NCI-H82 treated with DMSO at 0.1 percent for 48 hours (cell line): ENCODE measurements at regions not wholly inside any gene's neighbourhood (a gene's known extent, or its start where the extent isn't known, plus 50 kb on each side); places are given as distances from the start of the nearest gene placed in this dataset.

ENCODE experiments used
- DNase-seq: peaks from one replicate; lab custom pipeline; 2025; ENCODE audit not compliant: unreplicated experiment; lab: John Stamatoyannopoulos, UW

DNA sequence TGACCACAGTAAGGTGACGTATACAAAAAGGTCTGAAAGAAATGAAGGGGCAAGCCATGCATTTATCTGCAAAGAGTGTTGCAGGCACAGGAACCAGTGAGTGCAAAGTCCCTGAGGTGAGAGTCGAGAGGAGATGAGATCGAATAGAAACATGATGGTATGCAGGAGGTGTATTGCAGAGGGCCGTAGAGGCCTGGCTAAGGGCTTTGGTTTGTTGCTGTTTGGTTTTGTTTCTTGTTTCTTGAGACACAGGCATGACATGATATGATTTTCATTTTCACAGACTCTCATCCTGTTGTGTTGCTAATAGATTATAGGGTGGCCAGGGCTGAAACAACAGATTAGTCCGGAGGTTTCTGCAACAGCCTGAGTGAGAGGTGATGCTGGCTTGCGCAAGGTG lies 80.4 kb downstream of the HSPH1 start:
- no peak for DNase-seq

DNA sequence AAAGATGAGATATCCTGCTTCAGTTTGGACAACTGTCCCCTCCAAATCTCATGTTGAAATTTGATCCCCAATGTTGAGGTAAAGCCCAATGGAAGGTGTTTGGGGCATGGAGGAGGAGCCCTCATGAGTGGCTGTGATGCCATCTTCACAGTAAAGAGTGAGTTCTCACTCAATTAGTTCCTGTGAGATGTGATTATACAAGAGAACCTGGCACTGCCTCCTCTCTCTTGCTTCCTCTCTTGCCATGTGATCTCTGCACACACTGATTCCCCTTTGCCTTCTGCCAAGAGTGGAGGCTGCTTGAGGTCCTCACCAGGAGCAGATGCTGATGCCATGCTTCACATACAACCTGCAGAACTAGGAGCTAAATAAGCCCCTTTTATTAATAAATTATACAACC lies 86.9 kb downstream of the HSPH1 start:
- DNase-seq = no peak

DNA sequence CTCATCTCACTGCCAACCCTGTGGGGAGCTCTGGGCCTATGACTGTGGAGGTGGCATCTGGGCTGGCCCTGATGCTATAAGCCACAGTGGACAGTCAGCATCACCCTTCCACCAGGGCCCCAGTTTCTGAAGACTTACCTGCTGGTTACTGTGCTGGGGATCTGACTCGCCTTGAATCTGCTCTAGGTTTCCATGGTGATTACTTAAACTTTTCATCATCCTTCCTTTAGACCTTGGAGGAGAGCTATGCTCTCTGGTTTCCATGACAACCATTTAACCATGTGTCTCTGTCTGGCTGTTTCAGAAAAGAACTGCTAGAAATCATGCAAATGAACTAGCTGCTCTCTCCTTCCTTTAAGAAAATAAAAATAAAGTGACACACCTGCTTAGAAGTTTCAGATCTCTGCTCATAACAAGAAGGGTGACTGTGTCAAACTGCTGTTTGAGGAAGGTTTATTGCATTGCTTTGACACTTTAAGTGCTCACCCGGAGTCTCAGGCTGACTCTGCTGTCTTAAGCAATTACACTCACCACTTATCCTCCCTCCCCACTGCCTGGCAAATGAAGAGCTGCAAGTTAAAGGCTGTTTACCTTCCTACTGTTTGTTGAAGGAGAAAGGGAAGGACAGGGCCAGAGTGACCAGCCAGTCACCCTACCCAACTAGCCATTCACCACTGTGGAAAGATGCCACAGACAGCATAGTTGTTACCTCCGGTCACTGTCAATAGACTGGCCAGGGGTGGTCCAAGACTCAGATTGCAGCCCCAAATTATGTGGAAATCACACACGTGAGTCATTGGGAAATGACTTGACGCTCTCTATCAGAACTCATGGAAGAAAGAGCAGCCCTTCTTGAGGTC lies 87.6 kb downstream of the HSPH1 start:
- DNase-seq = no peak

DNA sequence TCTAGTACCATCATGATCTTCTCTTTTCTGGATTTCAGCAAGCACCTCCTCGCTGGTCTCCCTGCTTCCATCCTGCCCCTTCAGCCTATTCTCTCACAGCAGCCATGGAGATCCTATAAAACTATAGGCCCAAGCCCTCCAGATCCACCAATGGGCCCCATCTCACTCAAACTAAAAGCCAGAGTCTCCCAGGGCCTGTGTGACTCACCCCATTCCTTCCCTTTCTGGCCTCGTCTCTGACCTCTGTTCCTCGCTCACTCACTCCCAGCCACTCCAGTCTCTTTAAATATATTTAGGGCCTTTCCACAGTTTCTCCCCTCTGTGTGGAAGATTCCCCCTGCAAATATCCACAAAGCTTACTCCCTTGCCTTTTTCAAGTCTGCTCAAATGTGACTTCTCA lies 89.7 kb downstream of the HSPH1 start:
- DNase-seq = no peak

DNA sequence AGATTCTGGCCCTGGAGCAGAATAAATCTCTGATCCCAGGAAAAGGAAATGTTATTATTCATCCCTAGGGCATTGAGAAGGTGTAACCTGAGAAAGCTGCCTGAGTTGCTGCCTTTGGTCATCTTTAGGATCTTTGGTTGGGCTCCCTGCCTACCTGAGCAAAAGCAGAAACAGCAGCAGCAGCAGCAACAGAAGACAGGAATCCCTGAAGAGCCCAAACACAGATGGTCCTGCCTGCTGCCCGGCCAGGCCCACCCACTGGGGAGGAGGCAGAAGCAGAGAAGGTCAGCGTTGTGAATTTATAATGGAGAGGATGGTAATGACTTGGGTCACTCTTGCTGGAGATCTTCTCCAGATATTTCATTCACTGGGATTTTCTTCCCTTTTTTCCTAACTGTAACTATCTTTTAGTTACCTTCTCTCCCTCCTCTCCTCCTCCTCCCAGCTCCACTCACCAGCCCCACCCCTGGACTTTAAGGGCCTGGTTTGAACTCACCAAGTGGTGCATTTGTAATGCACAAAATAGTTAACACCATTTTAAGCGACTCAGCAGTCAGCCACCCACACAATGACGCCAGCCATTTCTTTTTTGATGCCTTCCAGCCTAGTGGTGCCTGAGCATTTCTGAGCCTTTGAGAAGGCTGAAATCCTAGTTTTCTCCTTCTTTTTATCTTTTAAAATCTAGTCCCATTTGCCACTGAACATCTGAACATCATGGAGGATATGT lies 91.7 kb downstream of the HSPH1 start:
- no peak for DNase-seq

DNA sequence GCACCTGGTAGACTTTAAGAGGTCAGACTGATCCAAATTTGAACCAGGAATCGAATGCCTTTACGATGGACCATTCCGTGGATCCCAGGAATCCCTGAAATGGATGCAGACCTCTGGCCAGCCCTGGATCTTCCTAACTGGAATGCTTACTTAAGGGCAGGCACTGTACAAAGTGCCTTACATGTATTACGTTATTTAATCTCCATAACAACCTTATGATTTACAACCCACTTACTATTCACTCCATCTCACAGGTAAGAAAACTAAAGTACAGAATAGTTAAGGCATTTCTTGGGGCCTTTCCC lies 93.6 kb downstream of the HSPH1 start:
- DNase-seq = no peak

DNA sequence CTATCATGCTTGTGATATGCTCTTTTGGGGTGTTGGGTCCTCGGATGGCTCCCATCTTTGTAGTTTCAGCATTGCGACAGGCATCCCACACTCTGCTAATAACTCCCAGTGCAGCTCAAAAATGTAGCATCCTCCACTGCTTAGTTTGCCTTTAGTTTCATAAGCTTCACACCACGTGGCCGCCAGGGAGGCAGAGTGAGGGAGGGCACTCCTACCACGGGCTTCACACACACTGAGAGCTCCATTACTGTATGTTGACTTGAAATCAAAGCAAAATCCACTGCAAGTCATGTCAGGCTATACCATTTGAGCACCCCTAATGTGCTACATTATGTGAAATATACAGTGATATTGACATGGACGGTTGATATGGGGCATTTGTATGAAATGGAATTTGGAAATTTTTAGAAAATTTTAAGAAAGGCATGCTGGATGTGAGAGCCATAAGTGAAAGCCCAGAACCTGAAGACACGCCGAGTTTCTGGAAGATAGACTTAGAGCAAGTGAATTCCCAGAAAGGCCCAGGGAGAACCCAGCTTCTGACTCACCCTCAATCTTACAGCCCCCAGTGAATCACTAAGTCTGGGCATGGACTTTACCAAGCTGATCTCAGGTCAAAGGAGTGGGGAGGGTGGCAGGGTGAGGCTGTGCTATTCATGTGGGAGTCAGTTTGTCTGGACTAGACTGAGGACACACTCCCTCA lies 94.1 kb downstream of the HSPH1 start:
- no peak for DNase-seq

DNA sequence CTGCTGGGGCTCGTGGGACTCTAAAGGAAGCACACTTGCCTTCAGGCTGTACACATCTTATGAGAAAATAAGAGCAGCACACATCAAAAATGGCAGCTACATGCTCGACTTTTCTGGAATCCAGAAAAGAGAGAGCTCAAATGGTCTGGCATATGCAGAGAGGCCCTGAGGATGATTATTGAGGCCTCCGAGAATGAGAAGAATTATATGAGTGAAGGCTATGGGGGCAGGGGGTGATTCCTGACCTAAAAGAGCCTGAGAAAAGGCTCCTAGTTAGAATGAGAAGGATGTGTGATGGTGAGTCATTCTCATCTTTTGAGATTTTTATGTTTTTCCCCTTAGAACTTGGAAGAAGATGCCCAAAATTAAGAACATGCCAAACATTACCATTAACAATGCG lies 97.1 kb downstream of the HSPH1 start:
- DNase-seq = no peak

DNA sequence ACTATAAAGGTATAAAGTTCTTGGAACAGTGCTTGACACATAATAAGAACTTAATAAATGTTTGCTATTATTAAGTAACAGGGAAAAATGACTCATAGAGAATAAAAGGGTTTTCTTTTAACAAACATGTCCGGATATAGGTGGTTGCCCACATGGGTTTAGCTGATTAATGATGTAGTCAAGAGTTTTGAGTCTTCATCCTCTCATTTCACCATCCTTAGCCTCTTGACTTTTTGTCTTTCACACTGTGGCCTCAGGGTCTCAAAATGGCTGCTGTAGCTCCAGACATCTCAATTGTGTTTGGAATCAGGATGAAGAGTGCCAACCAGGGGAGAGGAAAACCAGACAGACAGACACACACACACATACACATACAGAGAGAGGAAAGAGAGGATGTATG lies 97.9 kb downstream of the HSPH1 start:
- DNase-seq = no peak

DNA sequence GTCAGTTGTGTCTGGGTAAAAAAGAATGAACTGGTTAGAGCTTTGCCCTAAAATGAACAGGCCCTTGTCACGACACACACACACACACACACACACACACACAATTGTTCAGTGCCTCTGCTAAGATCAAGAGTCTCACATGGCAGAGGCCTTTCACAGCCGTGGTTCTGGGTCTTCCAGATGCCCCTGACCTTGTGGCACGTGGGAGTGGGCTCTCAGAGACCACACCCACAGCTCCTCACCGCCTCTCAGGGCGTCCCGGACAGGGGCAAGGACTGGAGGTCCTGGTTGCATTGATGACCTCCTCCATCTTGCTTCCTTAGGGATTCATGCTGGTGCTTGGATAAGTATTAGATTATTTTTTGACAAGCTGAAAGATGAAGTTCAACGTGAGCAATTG lies 101.0 kb downstream of the HSPH1 start:
- no peak for DNase-seq

DNA sequence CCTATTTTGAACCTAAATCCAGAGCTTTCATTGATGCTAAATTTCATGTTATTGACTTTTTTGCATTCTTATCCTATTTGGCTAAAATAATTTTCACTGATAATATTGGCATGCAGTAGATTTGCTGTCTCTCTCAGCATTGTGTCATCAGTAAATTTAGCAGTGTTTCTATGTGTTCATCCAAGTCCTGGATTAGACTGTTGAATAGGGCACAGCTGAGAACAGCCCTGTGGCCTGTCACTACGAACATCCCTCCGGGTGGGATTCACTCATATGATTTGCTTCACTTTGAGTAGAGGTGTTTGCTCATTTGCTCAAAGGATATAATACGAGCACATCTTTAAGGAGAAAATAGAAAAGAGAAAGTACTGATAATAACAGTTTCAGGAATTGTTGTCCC lies 101.5 kb downstream of the HSPH1 start:
- no peak for DNase-seq

DNA sequence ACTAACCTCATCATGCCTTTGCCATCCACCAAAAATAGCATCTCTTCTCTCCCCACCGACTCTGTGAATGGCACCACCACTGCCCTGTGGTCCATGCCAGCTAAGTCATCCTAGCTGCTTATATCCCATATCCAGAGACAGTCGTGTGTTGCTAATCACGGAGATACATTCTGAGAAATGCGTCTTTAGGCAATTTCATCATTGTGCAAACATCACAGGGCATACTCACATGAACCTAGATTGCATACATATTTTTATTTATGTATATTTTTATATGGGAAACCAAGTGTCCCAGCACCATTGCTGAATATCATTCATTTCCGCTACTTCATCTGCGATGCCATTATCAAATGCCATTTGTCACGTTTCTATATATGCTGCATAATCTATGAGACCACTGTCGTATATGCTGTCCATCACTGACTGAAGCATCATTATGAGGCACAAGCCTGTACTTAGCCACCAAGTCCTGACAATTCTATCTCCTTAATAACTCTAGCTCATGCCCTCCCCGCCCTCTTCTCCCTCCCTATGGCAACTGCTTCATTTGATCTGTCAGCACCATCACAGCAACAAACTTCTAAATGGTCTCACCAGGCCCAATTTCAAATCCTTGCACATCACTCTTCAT lies 104.2 kb downstream of the HSPH1 start:
- DNase-seq = no peak

DNA sequence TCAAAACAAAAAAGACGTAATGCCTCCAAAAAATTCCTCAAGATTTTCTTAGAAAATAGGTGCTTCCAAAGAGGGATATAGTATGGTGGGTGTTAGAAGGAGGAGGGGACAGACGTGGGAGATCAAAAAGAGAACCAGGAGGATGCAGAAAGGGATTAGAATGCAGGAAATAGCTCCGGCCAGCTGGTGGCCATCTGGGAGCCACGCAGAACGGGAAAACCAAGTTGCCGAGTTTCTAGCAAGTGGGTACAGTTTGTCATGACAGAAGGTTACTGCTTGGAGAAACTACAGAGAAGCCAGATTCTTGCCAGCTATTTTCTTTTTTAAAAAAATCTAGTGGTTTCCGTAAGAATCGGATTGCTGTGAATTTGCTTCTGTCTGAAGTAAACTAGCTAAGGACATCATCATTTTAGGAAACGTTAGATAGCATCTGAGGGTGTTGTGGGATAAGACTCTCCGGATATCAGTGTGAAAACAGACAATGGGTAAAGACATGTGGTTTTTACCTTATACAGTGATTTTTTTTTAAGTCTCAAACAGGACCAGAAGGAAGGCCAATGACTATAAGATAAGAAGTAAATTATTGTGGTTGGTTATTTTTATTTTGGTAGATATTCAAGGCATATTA lies 104.9 kb downstream of the HSPH1 start:
- DNase-seq = peak; percentile 78

DNA sequence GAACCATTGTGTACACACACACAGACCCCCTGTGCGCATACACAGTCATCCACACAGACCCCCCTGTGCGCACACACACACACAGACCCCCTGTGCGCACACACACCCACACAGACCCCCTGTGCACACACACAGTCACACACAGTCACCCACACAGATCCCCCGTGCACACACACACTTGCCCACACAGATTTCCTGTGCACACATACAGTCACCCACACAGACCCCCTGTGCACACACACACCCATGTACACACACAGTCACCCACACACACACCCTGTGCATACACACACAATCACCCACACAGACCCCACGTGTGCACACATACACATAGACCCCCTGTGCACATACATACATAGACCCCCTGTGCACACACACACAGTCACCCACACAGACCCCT lies 106.1 kb downstream of the HSPH1 start:
- no peak for DNase-seq

DNA sequence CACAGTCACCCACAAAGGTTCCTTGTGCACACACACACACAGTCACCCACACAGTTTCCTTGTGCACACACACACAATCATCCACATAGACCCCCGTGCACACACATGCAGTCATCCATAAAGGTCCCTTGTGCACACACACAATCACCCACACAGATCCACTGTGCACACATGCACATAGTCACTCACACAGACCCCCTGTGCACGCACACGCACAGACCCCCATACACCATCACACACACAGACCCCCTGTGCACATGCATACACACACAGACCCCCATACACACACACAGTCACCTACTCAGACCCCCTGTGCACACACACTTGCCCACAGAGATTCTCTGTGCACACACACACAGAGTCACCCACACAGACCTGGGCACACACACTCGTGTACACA lies 107.1 kb downstream of the HSPH1 start:
- no peak for DNase-seq

DNA sequence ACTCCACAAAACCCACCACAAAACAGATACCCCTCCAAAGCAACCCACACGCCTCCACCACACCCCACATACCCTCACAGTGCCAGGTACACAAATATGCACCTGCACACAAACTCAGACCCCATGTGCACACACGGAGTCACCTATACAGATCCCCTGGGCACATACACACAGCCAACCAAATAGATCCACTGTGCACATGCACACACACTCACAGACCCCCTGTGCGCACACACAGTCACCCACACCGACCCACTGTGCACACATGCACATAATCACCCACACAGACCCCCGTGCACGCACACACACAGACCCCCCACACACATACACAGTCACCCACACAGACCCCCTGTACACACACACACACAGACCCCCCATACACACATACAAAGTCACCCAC lies 107.8 kb downstream of the HSPH1 start:
- no peak for DNase-seq

DNA sequence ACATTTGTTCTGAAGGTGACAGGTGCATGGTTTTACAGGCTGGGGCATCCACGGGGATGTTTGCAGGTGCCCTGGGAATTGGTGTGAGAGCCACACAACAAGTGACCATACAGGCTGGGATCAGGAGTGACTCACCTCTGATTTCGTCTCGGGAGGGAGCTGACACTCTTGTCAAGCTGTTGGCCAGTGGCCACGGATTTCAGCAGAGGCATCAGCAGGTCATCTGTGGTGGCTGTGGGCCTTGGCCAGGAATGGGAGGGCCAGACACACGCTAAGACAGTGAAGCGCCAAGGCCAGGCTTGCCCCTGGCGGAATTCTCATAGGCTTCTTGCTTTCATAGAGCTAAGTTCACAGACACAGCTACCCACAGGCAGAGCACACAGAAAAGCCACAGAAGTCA lies 108.6 kb downstream of the HSPH1 start:
- no peak for DNase-seq

DNA sequence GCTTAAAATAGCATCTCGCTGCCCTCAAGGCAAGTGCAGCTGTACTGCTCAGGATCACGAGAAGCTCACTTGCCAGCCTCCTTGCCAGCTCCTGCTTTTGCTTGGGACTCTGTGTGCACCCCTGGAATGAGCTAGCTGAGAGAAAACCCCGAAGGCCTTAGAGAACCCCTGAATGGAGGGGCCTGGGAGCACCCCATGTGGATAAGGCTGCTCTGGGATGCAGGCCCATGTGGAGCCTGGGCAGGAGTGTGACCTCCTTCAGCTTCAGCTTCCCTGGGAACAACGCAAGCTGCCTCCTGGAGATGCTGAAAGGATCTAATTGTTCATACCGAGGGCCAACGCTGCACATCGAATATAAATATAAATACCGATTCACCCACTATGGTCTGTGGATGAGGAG lies 109.2 kb downstream of the HSPH1 start:
- no peak for DNase-seq

DNA sequence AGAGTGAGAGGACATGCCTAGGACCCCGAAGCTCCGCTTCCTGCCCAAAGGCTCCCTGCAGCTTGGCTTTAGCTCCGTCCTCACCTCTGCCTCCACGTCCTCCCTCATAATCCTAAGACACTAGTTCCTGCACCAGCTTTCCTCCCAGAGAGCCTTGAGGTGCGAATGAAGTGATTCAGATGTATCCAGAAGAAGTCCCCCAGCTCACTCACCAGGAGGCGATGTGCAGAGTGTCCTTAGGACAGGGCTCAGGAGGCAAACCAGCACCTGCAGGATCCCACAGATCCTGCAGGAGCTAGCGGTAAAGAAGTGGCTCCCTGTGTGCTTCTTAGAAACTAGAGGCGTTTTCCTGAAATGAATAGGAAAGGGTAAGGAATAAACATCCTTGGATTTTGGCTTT lies 109.7 kb downstream of the HSPH1 start:
- no peak for DNase-seq

DNA sequence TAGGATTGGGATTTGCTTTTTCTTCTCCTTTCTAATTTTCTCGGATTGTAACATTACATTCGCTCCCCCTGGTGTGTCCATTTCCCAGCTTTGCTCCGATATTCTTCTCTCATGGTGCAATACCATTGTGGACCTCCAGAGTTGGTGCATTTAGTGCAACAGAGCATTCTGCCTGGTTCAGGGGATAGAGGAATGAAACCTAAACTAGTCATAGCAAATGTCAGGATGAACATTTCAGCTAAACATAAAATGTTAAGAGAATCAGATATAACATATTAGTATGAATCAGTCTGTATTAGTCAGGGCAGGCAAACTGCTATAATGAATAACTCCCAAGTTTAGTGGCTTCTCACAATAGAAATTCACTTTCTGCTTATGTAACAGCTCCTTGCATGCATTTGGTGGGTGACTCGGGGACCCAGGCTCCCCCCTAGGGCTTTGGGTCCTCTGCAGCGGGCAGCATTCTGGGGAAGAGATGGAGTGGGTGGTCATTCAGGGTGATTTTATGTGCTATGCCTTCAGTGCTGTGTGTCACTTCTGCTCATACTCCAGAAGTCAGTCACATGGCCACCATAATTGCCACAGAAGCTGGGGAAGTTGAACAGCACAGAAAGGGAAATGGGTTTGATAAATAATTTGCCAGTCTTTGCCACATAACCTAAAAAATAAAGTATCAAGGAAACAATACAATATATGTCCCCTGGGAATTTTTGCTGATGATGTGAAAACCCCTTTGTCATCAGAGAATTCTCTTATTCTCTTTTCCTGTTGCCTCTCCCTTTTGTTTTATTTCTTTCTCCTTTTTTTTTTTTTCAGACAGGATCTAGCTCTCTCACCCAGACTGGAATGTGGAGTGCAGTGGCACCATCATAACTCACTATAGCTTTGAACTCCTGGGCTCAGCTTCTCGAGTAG lies 111.0 kb downstream of the HSPH1 start:
- DNase-seq = no peak
